ENCODE measurements at regions not wholly inside any gene's neighbourhood (a gene's known extent, or its start where the extent isn't known, plus 50 kb on each side); places are given as distances from the start of the nearest gene placed in this dataset.

DNA sequence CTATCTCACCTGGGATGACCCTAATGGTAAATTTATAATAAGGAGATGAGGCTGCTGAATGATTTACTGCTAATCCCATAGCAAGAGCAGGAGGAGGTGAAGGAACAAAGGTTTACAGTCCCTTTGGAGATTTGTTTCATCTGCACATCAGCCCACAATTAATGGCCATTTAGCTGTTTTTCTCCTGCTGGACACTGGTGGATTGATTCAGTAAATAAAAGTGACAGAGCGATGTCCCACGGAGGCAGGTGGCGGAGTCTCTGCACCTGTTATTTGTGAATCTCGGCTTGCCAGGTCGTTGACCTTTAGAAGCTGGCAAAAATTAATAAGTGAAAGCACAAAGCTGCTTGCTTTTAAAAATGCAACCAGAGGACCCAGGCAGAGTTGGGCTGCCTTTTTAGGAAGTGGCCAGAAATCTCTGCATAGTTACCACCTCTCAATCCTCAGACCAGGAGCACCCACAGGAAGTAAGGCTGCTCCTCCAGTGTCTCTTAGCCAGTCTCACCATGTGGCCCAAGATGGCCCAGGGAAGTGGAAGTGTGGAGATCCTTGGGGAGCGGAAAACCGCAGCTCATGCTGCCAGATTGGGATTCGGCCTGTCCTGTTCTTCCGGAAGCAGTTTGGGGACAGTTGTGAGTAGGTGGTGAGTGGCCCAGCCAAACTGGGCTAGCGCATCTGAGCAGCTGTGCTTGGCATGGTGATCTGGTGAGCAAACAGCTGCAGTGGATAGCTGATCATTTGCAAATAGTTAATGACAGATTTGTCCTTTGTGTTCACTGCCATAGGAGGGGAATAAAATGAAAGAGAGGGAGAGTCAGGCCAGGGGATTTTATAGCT lies 1005.7 kb upstream of the PIK3C3 start:
- Histone ChIP-seq H3K4me2 (ENCODE audit: control insufficient read depth, insufficient read depth) (no peak overlapping the region), H3K9ac (ENCODE audit: control insufficient read depth, insufficient read depth, low read length) (no peak overlapping the region), H3K27ac (ENCODE audit: control insufficient read depth, insufficient read depth) (no peak overlapping the region), H4K20me1 (ENCODE audit: control insufficient read depth, insufficient read depth) (no peaks in the 10 kb centered on the region), H3K4me1 (ENCODE audit: control insufficient read depth, insufficient read depth, low read length) (no peaks in the 10 kb centered on the region), H2AFZ (ENCODE audit: control insufficient read depth, low read depth, low read length) (no peak overlapping the region), H3K9me3 (replicated peaks; ENCODE audit: control insufficient read depth, insufficient read depth, low read length) (no peaks in the 10 kb centered on the region), H3K27me3 (replicated peaks in 1 of 2; ENCODE audit: control insufficient read depth in 2 of 2, insufficient read depth in 2 of 2, low read length in 1 of 2) (no peaks in the 10 kb centered on the region), H3K79me2 (ENCODE audit: control insufficient read depth, insufficient read depth, low read length) (no peaks in the 10 kb centered on the region), H3K4me3 (no peak overlapping the region), H3K36me3 (ENCODE audit: control insufficient read depth in 2 of 2, insufficient read depth in 2 of 2, low read length in 1 of 2) (no peaks in the 10 kb centered on the region)
- FAIRE-seq, result no peak
- DNase-seq (ENCODE audit: low read depth, low spot score), result no peak
- RAD21 ChIA-PET (ENCODE audit: unreplicated experiment), result no interaction called here
- in situ Hi-C loops (cut with MboI) (loop anchor here (25.0 kb wide), 1 partner anchor 788 kb away; no protein-coding TSS in a partner anchor), intact Hi-C loops (cut with micrococcal nuclease; ENCODE audit: unreplicated experiment) (no loop called here)
- POLR2A ChIA-PET, result no interaction called here
- CTCF ChIA-PET, result interaction anchor here (0.7 to 1.2 kb wide), 2 partner anchors 14 to 146 kb away, joined by 3 read pairs; no protein-coding TSS in a partner anchor
- SMC1A ChIA-PET (ENCODE audit: uncharacterized antibody, unreplicated experiment), result interaction anchor here (1.4 kb wide), 1 partner anchor 146 kb away, joined by 3 read pairs; no protein-coding TSS in a partner anchor
- no peak; the same call in 2 of the 3 replicates for ATAC-seq
- TF ChIP-seq PAX5 (IDR thresholded peaks at IDR 0.05; ENCODE audit: borderline replicate concordance, low read depth, low read length), result no peak
- TF ChIP-seq, protein P1, sequence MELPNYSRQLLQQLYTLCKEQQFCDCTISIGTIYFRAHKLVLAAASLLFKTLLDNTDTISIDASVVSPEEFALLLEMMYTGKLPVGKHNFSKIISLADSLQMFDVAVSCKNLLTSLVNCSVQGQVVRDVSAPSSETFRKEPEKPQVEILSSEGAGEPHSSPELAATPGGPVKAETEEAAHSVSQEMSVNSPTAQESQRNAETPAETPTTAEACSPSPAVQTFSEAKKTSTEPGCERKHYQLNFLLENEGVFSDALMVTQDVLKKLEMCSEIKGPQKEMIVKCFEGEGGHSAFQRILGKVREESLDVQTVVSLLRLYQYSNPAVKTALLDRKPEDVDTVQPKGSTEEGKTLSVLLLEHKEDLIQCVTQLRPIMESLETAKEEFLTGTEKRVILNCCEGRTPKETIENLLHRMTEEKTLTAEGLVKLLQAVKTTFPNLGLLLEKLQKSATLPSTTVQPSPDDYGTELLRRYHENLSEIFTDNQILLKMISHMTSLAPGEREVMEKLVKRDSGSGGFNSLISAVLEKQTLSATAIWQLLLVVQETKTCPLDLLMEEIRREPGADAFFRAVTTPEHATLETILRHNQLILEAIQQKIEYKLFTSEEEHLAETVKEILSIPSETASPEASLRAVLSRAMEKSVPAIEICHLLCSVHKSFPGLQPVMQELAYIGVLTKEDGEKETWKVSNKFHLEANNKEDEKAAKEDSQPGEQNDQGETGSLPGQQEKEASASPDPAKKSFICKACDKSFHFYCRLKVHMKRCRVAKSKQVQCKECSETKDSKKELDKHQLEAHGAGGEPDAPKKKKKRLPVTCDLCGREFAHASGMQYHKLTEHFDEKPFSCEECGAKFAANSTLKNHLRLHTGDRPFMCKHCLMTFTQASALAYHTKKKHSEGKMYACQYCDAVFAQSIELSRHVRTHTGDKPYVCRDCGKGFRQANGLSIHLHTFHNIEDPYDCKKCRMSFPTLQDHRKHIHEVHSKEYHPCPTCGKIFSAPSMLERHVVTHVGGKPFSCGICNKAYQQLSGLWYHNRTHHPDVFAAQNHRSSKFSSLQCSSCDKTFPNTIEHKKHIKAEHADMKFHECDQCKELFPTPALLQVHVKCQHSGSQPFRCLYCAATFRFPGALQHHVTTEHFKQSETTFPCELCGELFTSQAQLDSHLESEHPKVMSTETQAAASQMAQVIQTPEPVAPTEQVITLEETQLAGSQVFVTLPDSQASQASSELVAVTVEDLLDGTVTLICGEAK (IDR thresholded peaks at IDR 0.05; ENCODE audit: borderline replicate concordance), result no peak
- no peak for TF ChIP-seq MTA2 (IDR thresholded peaks at IDR 0.05; ENCODE audit: low read depth)
- BruUV-seq (replicated peaks), result no TSS peak
- 40% methylated on average over 10 of the region's 10 CpGs for WGBS (ENCODE audit: insufficient coverage, insufficient replicate concordance, low lambda C conversion rate, missing lambda C conversion rate)

Measured in GM12878 (cell line).